GM12874 (cell line): ENCODE measurements at regions not wholly inside any gene's neighbourhood (a gene's known extent, or its start where the extent isn't known, plus 50 kb on each side); places are given as distances from the start of the nearest gene placed in this dataset.

Experiments used
- CTCF ChIP-seq: IDR thresholded peaks from 2 replicates; pipeline ENCODE4 v1.5.1; 2011; ENCODE audit warnings: low read depth, mild to moderate bottlenecking, control low read depth, low read length, moderate library complexity; ENCODE audit not compliant: insufficient read depth

- TF ChIP-seq CTCF = no peak
Observed at GRCh38 chr5:167903659-167904058, 387.8 kb upstream of the WWC1 start.

GRCh38 chr5:167905919-167906853 is 385.3 kb upstream of the WWC1 start:
- TF ChIP-seq CTCF = no peak

DNA sequence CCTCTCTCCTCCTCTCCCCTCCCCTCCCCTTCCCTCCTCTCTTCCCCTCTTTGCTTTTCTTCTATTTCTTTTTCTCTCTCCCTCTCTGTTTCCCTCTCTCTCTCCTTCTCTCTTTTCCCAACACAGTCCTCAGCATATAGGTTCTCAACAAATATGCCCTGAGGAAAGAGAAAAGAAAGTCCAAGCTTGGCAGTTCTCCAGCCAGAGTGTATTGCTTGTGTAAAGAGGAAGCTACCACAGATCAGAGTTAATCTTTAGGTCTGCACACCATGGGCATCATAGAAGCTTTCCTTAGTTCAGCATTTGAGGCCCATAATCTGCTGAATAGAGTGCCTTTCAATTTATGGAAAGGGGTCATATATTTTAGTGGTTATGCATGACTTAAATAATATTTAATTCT is 382.8 kb upstream of the WWC1 start:
- no peak for TF ChIP-seq CTCF

- no peak for TF ChIP-seq CTCF
Observed at GRCh38 chr5:167912941-167913665, 378.3 kb upstream of the WWC1 start.

- no peak for TF ChIP-seq CTCF
Observed at GRCh38 chr5:167915237-167915636, 376.2 kb upstream of the WWC1 start.

DNA sequence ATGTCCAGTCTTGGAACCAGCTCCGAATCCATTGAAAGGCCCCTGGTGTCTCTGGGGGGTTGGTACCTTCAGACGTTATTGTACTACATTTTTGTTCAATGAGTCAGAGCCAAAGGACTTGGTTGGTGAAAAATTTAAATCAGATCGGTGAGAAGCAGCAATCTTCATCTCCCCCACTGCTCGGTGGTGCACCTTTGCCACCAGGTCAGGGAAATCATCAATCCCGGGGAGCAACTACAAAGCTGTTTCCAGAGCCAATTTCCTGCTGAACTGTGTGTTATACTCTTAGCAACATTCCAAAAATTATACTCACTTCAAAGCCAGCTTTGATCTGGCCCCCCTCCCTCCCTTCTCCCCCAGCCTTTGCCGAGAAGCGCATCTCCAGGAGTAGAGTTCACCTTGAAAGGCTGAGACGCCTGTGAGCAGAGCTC is 375.2 kb upstream of the WWC1 start:
- no peak for TF ChIP-seq CTCF

GRCh38 chr5:167916706-167917105 is 374.7 kb upstream of the WWC1 start:
- TF ChIP-seq CTCF = no peak
